EL (cell line): ENCODE measurements at regions not wholly inside any gene's neighbourhood (a gene's known extent, or its start where the extent isn't known, plus 50 kb on each side); places are given as distances from the start of the nearest gene placed in this dataset.
"Not testable (repeated sequence)": the region's sequence is repeated elsewhere in the genome, so short reads cannot be mapped to it uniquely, and the experiment has no call there.

Source experiments
- DNase-seq: peaks from one replicate; pipeline ENCODE4 v3.0.0-alpha.2; 2016

- no peak for DNase-seq
Measured at GRCh38 chr5:60437308-60437707, 262.7 kb downstream of the DEPDC1B start.

- DNase-seq = no peak
Measured at GRCh38 chr5:60436518-60436917, 263.4 kb downstream of the DEPDC1B start.

GRCh38 chr5:60435808-60436207, 264.2 kb downstream of the DEPDC1B start:
- no peak for DNase-seq

- DNase-seq = not testable (repeated sequence)
Measured at GRCh38 chr5:60426189-60426588, 273.8 kb downstream of the DEPDC1B start.

GRCh38 chr5:60420773-60421172, 279.2 kb downstream of the DEPDC1B start:
- DNase-seq = not testable (repeated sequence)

GRCh38 chr5:60417500-60418181, 282.3 kb downstream of the DEPDC1B start:
- DNase-seq = no peak

GRCh38 chr5:60415443-60415842, 284.5 kb downstream of the DEPDC1B start:
- no peak for DNase-seq

GRCh38 chr5:60410427-60410826, 289.5 kb downstream of the DEPDC1B start:
- DNase-seq = peak; percentile 6

- no peak for DNase-seq
Measured at GRCh38 chr5:60404171-60404570, 295.8 kb downstream of the DEPDC1B start.

GRCh38 chr5:60403343-60404006, 296.5 kb downstream of the DEPDC1B start:
- no peak for DNase-seq

GRCh38 chr5:60402161-60402785, 297.7 kb downstream of the DEPDC1B start:
- DNase-seq = no peak

GRCh38 chr5:60401526-60401925, 298.4 kb downstream of the DEPDC1B start:
- DNase-seq = no peak

GRCh38 chr5:60399507-60399906, 300.5 kb downstream of the DEPDC1B start:
- no peak for DNase-seq

- DNase-seq = no peak
Measured at GRCh38 chr5:60395712-60396329, 304.1 kb downstream of the DEPDC1B start.

- no peak for DNase-seq
Measured at GRCh38 chr5:60387051-60387440, 312.9 kb downstream of the DEPDC1B start.

GRCh38 chr5:60386436-60387050, 313.4 kb downstream of the DEPDC1B start:
- DNase-seq = no peak

GRCh38 chr5:60382716-60383115, 317.2 kb downstream of the DEPDC1B start:
- DNase-seq = peak; percentile 50

- DNase-seq = no peak
Measured at GRCh38 chr5:60379907-60380306, 320.1 kb downstream of the DEPDC1B start.

- peak; percentile 10 for DNase-seq
Measured at GRCh38 chr5:60377826-60378225, 322.1 kb downstream of the DEPDC1B start.

- no peak for DNase-seq
Measured at GRCh38 chr5:60376860-60377259, 323.1 kb downstream of the DEPDC1B start.

GRCh38 chr5:60374409-60374808, 325.6 kb downstream of the DEPDC1B start:
- no peak for DNase-seq

GRCh38 chr5:60372786-60373185, 327.2 kb downstream of the DEPDC1B start:
- no peak for DNase-seq

GRCh38 chr5:60371065-60371464, 328.9 kb downstream of the DEPDC1B start:
- no peak for DNase-seq
